EL (cell line): ENCODE measurements at regions not wholly inside any gene's neighbourhood (a gene's known extent, or its start where the extent isn't known, plus 50 kb on each side); places are given as distances from the start of the nearest gene placed in this dataset.
"Not testable (repeated sequence)": the region's sequence is repeated elsewhere in the genome, so short reads cannot be mapped to it uniquely, and the experiment has no call there.

Experiments used
- DNase-seq: peaks from one replicate; pipeline ENCODE4 v3.0.0-alpha.2; 2016

DNA sequence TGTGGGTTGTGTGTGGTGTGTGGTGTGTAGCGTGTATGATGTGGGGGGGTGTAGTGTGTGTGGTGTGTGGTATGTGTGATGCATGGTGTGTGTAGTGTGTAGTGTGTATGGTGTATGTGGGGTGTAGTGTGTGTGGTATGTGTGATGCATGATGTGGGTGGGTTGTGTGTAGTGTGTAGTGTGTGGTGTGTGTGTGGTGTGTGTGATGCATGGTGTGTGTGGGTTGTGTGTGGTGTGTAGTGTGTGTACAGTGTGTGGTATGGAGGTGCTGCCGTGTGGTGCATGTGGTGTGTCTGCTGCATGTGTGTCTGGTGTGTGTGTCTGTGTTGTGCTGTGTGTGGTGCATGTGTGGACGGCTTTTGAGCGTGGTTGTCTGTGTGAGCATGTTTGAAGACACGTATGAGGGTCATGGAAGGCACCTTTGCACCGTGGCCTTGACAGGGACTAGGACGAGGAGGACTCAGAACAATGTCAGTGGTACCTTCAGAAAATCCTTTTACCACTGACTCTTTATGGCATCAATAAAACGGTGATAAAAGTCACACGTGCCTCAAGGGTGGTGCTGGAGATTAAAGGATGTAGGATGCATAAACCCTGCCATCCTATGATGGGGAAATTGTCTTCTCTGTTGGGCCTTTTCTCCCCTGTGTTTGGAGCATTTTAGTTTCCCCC lies 328.7 kb upstream of the B3GAT1 start:
- no peak for DNase-seq

GRCh38 chr11:134739136-134739535 lies 327.1 kb upstream of the B3GAT1 start:
- DNase-seq, result no peak

DNA sequence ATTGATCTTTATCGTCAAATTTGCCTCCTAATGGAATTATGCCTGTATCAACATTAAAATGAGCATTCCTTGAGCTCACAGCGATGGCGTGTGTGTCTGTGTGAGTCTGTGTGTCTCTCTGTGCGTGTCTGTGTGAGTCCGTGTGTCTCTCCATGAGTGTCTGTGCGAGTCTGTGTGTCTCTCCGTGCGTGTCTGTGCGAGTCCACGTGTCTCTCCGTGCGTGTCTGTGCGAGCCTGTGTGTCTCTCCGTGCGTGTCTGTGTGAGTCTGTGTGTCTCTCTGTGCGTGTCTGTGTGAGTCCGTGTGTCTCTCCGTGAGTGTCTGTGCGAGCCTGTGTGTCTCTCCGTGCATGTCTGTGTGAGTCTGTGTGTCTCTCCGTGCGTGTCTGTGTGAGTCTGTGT lies 326.5 kb upstream of the B3GAT1 start:
- DNase-seq, result no peak

GRCh38 chr11:134737563-134738510 lies 325.8 kb upstream of the B3GAT1 start:
- DNase-seq, result no peak

DNA sequence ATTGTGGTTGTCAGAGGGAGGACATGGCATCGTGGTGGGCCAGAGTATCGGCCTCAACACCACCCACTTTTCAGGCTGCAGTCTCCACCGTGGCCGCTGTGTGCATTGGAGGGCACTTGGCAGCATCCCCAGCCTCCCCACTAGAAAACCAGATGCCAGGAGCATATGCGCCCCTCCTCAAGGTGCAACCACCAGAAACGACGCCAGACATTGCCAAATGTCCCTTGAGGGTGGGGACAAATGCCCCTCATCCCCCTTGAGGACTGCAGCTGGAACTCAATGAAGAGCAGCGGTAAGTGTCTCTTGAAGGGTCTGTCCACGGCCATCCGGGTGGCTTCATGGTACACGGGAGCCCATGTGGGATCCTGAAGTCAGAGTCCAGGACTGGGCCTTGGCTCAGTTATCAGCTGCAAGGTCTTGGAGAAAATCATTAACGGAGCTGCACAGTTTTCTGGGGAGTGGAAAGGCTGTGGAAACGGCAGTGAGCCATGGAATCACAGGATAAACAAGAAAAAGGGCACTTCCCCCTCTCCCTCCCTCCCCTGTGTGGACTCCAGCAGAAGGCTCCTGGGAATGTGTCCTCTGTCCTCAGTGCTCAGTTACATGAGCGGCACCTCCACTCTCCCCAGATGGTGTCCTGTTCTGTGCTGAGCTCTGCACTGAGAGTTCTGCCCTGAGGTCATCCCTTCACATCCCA lies 324.4 kb upstream of the B3GAT1 start:
- no peak for DNase-seq

DNA sequence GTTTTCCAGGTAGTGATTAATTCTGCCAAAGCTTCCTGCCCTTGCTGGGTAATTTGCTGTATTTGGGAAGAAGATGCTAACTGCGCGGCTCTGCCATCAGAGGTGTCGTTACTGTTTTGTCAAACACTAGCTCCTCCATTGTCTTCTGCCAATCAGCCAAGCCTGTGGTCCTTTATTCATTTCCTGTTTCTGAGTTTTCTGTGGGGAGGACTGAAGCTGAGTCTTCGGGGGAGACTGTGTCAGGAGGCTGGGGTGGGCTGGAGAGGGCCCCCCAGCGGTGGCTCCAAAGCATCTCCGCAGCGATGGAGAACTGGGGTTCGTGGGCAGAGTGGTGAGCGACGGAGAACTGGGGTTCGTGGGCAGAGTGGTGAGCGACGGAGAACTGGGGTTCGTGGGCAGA lies 322.9 kb upstream of the B3GAT1 start:
- no peak for DNase-seq

- DNase-seq, result no peak
Measured at GRCh38 chr11:134734141-134734845, 322.3 kb upstream of the B3GAT1 start.

DNA sequence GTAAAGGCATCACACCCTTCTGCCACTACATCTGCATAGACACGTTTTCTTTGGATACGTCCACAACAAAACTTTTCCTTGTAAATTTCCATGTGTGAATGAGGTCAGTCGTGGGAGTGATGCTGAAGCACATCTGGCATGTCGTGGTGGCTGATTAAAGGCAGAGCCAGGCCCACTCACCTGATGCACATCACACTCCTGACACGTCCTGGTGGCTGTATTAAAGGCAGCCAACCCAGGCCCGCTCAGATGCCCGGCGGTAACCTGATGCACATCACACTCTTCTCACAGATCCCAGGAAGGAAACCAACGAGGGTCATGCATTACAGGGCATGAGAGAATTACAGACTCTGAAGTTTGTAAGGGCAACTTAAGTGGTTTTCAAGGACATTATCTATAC lies 321.6 kb upstream of the B3GAT1 start:
- DNase-seq, result no peak

GRCh38 chr11:134731213-134731961 lies 319.3 kb upstream of the B3GAT1 start:
- DNase-seq, result no peak

GRCh38 chr11:134730561-134731212 lies 318.6 kb upstream of the B3GAT1 start:
- DNase-seq, result no peak

GRCh38 chr11:134730101-134730500 lies 318.1 kb upstream of the B3GAT1 start:
- no peak for DNase-seq

DNA sequence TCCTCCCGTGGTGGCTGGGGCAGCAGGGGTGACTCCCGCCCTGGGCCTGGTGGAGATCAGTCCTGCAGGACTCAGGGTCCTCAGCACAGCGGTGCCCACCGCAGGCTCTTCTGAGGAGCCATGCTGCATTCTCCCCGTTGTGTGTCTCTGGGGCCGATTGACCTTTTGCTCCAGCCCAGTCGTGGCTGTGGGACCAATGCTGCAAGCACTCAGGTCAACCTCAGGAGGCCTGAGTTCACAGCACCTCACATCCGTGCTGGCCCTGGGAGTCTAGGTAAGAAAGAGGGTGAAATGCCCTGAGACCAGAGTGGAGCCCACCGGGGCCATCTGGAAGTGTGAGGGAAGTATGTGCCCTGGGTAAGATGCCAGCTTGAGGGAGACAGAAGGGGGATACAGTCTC lies 316.1 kb upstream of the B3GAT1 start:
- no peak for DNase-seq

- DNase-seq, result no peak
Measured at GRCh38 chr11:134727636-134728035, 315.6 kb upstream of the B3GAT1 start.

- DNase-seq, result no peak
Measured at GRCh38 chr11:134727204-134727603, 315.2 kb upstream of the B3GAT1 start.

GRCh38 chr11:134725716-134726639 lies 313.9 kb upstream of the B3GAT1 start:
- no peak for DNase-seq

- DNase-seq, result no peak
Measured at GRCh38 chr11:134725211-134725610, 313.2 kb upstream of the B3GAT1 start.

DNA sequence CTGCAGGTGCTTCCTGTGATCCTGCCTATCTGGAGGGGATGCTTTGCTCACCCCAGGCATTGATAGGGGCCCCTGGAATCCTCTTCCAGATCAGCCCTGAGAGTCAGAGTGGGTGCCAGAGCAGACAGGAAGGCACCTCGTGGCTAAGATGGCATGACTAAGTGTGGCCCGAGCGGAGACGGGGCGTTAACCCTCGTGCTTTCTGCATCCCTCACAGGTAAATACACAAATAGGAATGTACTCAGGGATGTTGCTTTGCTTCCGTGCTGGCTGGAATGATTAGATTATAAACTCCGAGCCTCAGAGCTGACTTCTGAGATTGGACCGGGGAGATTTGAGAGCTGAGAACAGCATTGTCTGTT lies 312.7 kb upstream of the B3GAT1 start:
- no peak for DNase-seq

GRCh38 chr11:134724106-134724778 lies 312.2 kb upstream of the B3GAT1 start:
- no peak for DNase-seq

DNA sequence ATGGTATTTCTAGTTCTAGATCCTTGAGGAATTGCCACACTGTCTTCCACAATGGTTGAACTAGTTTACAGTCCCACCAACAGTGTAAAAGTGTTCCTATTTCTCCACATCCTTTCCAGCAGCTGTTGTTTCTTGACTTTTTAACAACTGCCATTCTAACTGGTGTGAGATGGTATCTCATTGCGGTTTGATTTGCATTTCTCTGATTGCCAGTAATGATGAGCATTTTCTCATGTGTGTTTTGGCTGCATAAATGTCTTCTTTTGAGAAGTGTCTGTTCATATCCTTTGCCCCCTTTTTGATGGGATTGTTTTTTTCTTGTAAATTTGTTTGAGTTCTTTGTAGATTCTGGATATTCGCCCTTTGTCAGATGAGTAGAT lies 308.6 kb upstream of the B3GAT1 start:
- not testable (repeated sequence) for DNase-seq
